ENCODE measurements at regions not wholly inside any gene's neighbourhood (a gene's known extent, or its start where the extent isn't known, plus 50 kb on each side); places are given as distances from the start of the nearest gene placed in this dataset.

- no peak overlapping the region for H3K27ac ChIP-seq
- H3K4me3 ChIP-seq: no peak overlapping the region
- no peak for DNase-seq
- H3K4me1 ChIP-seq: no peaks in the 10 kb centered on the region
- no peaks in the 10 kb centered on the region for H3K36me3 ChIP-seq (ENCODE audit: low read depth, missing control alignments)
- no peaks in the 10 kb centered on the region for H3K27me3 ChIP-seq
- no peak for TF ChIP-seq POLR2A (IDR thresholded peaks at IDR 0.05)
- no peak for TF ChIP-seq CTCF (IDR thresholded peaks at IDR 0.05)
- intact Hi-C loops (cut with DNase I; ENCODE audit: low total_unique reads): no loop called here
- H3K9me3 ChIP-seq: no peaks in the 10 kb centered on the region
- 88 to 93% methylated on average over 8 of the region's 8 CpGs for WGBS, 2 donors
Observed at GRCh38 chr4:182101618-182102017, 141.6 kb upstream of the TENM3 start.

GRCh38 chr4:182102576-182102975 lies 140.6 kb upstream of the TENM3 start:
- intact Hi-C loops (cut with DNase I; ENCODE audit: low total_unique reads): no loop called here
- Histone ChIP-seq H3K4me3 (no peak overlapping the region), H3K4me1 (no peaks in the 10 kb centered on the region), H3K27me3 (no peaks in the 10 kb centered on the region), H3K9me3 (no peaks in the 10 kb centered on the region), H3K27ac (no peak overlapping the region), H3K36me3 (ENCODE audit: low read depth, missing control alignments) (no peaks in the 10 kb centered on the region)
- DNase-seq: no peak
- WGBS, 2 donors: 60 to 62% methylated on average over 3 of the region's 3 CpGs
- TF ChIP-seq CTCF (IDR thresholded peaks at IDR 0.05): no peak
- no peak for TF ChIP-seq POLR2A (IDR thresholded peaks at IDR 0.05)

DNA sequence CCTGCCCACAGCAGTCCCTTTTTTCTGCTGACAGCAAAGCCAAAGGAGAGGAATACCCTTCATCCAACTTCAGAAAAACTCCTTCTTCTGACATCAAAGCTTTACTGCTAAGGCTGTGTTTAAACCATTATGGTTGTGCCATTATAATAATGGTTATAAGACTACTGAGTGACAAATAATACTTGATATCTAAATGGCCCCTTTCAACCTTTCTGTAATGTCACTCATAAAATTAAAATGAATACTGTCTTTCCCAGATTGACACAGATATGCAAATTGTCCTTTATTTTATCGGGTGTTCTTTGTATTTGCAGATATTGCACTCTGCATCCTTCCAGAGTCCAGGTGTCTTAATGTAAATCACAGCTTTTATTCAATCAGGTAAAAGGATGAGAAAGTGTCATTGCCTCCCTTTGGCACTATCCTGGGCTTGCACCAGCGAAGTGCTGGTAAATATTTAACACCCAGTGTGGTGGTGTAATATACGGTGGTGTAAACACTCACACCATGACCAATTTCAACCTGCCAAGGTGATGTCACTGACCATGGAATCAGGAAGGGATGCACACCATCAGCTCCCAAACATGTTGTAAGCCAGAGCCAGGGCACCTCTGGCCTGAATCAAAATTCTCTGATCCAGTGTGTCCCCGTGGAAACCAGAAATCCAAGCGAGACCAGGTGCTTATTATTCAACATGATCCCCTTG lies 139.4 kb upstream of the TENM3 start:
- no peak for DNase-seq
- Histone ChIP-seq H3K27ac (no peak overlapping the region), H3K9me3 (no peaks in the 10 kb centered on the region), H3K36me3 (ENCODE audit: low read depth, missing control alignments) (no peaks in the 10 kb centered on the region), H3K4me3 (no peak overlapping the region), H3K4me1 (no peaks in the 10 kb centered on the region), H3K27me3 (no peaks in the 10 kb centered on the region)
- 85 to 87% methylated on average over 5 of the region's 5 CpGs for WGBS, 2 donors
- intact Hi-C loops (cut with DNase I; ENCODE audit: low total_unique reads): no loop called here
- TF ChIP-seq CTCF (IDR thresholded peaks at IDR 0.05) (no peak), POLR2A (IDR thresholded peaks at IDR 0.05) (no peak)

DNA sequence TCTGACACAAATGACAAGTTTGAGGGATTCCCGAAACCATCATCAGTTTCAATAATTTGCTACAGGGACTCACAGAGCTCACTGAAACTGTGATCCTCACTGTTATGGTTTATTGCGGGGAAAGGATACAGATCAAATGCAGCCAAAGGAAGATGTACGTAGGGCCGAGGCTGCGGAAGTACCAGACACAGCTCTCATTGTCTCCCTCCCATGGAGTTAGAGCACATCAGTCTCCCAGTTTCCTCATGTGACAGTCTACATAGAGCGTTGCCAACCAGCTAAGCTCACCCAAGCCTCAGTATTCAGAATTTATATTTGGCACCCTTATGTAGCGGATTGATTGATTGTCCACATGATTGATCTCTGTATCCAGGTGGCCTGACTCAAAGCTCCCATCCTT lies 137.8 kb upstream of the TENM3 start:
- Histone ChIP-seq H3K9me3 (no peaks in the 10 kb centered on the region), H3K4me1 (no peaks in the 10 kb centered on the region), H3K27me3 (no peaks in the 10 kb centered on the region), H3K4me3 (no peak overlapping the region), H3K36me3 (ENCODE audit: low read depth, missing control alignments) (no peaks in the 10 kb centered on the region), H3K27ac (no peak overlapping the region)
- 77 to 85% methylated on average over 7 of the region's 7 CpGs for WGBS, 2 donors
- DNase-seq: no peak
- intact Hi-C loops (cut with DNase I; ENCODE audit: low total_unique reads): no loop called here
- TF ChIP-seq POLR2A (IDR thresholded peaks at IDR 0.05): no peak
- TF ChIP-seq CTCF (IDR thresholded peaks at IDR 0.05): no peak

GRCh38 chr4:182107931-182108330 lies 135.3 kb upstream of the TENM3 start:
- H3K4me1 ChIP-seq: no peaks in the 10 kb centered on the region
- no peak overlapping the region for H3K27ac ChIP-seq
- H3K36me3 ChIP-seq (ENCODE audit: low read depth, missing control alignments): no peaks in the 10 kb centered on the region
- TF ChIP-seq CTCF (IDR thresholded peaks at IDR 0.05): no peak
- 80 to 84% methylated on average over 8 of the region's 8 CpGs for WGBS, 2 donors
- intact Hi-C loops (cut with DNase I; ENCODE audit: low total_unique reads): no loop called here
- no peak for DNase-seq
- H3K27me3 ChIP-seq: no peaks in the 10 kb centered on the region
- no peak overlapping the region for H3K4me3 ChIP-seq
- H3K9me3 ChIP-seq: no peaks in the 10 kb centered on the region
